Spleen (tissue), 11 donors: ENCODE measurements at regions not wholly inside any gene's neighbourhood (a gene's known extent, or its start where the extent isn't known, plus 50 kb on each side); places are given as distances from the start of the nearest gene placed in this dataset.

Experiments used
- DNase-seq: peaks from one replicate; pipeline ENCODE4 v3.0.0-alpha.2; 2020
- H3K27ac ChIP-seq, 8 donors: fragments of 200-600 bp; sonication (generic) in 7 of 8; 1 replicate in 4 of 8; 2 replicates in 4 of 8; pipeline versions ENCODE4 v1.5.0 to v1.8.0; 2016 to 2021; ENCODE audit warnings: inconsistent platforms in 4 of 8, mild to moderate bottlenecking in 4 of 8, moderate library complexity in 1 of 8
- H3K27me3 ChIP-seq, 7 donors: fragments of 200-600 bp; sonication (generic) in 6 of 7; replicated peaks in 1 of 7; 1 replicate in 4 of 7; 2 replicates in 3 of 7; pipeline versions ENCODE4 v1.5.0 to v1.8.0; 2016 to 2021; ENCODE audit warnings: inconsistent platforms in 3 of 7, mild to moderate bottlenecking in 1 of 7
- H3K36me3 ChIP-seq, 6 donors: fragments of 200-600 bp; sonication (generic) in 5 of 6; 1 replicate in 4 of 6; 2 replicates in 2 of 6; pipeline versions ENCODE4 v1.5.0 to v1.8.0; 2016 to 2021; ENCODE audit warnings: inconsistent platforms in 2 of 6
- H3K4me1 ChIP-seq, 6 donors: fragments of 200-600 bp; sonication (generic) in 5 of 6; 1 replicate in 3 of 6; 2 replicates in 3 of 6; pipeline versions ENCODE4 v1.5.0 to v1.8.0; 2016 to 2021; ENCODE audit warnings: inconsistent platforms in 3 of 6
- H3K4me3 ChIP-seq, 8 donors: fragments of 200-600 bp; sonication (generic) in 7 of 8; 1 replicate in 4 of 8; 2 replicates in 4 of 8; pipeline versions ENCODE4 v1.5.0 to v1.8.0; 2016 to 2021; ENCODE audit warnings: inconsistent platforms in 4 of 8, mild to moderate bottlenecking in 4 of 8, moderate library complexity in 2 of 8
- H3K9me3 ChIP-seq, 8 donors: fragments of 200-600 bp; sonication (generic) in 7 of 8; 1 replicate in 4 of 8; 2 replicates in 4 of 8; pipeline versions ENCODE4 v1.5.0 to v1.8.0; 2016 to 2021; ENCODE audit warnings: inconsistent platforms in 4 of 8
- POLR2A ChIP-seq, 3 donors: fragments of 450-650 bp; IDR thresholded peaks; one replicate each; pipeline ENCODE4 v1.5.1; 2017; ENCODE audit warnings: antibody characterized with exemption in 3 of 3, mild to moderate bottlenecking in 1 of 3
- POLR2AphosphoS5 ChIP-seq, 3 donors: sonication (generic); formaldehyde crosslinking; IDR thresholded peaks; one replicate each; pipeline ENCODE4 v1.5.1; 2017; ENCODE audit warnings: antibody characterized with exemption in 3 of 3
- WGBS, 5 donors: extraction: QIAGEN DNeasy Blood & Tissue Kit in 3 of 5; methylation state at CpG; one replicate each; pipeline versions ENCODE4 v1.1.5 to v1.1.7; 2013 to 2018; 5-methylcytosine and 5-hydroxymethylcytosine counted together
- intact Hi-C: fragments of 100-400 bp; cut with DNase I; formaldehyde crosslinking; loops from one replicate; pipeline ENCODE4 v1.15.0; 2023; ENCODE audit warnings: low total_unique reads
- TF ChIP-seq, protein P1 (sequence below), 11 experiments: fragments of 200-600 bp in 7 of 11; fragments of 450-650 bp in 4 of 11; sonication (generic) in 4 of 11; IDR thresholded peaks in 8 of 11; conservative IDR thresholded peaks in 3 of 11; 1 replicate in 7 of 11; 2 replicates in 4 of 11; pipeline versions ENCODE4 v1.4.0 to v1.8.0; 2016 to 2021; ENCODE audit warnings: antibody characterized with exemption in 11 of 11, inconsistent platforms in 4 of 11, mild to moderate bottlenecking in 1 of 11
- donor health status: healthy with polysubstance abuse.
- donor health status: DM: no; HTN: no; CAD: no; lungs with moderate emphysema.
- donor health status: DM: no; HTN: no; CAD: no.
- donor health status: Bipolar disorder and iron deficiency.
- donor health status: healthy.
- donor health status: DM: no; HTN: no; CAD: no.
- donor health status: DM: yes; HTN: yes; CAD: no.

DNA sequence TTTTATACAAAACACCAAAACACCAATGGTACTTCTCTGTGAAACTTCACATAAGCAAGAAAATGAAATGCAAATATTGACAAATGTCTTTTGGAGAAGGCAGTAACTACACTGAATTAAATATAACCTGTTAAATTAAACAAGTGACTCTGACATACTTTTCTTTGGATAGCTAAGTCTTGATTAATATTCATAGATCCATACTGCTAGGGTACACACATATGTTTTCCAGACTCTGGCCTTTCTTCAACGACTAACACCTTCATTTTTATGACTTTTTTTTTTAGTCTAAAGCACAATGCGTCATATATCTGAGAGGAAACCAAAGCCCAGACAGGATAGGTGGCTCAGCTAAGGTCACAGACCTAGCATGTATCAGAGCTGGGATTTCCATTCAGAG is 263.7 kb downstream of the TENT4A start:
- no peaks in the 10 kb centered on the region for H3K36me3 ChIP-seq
- peaks cover 0 to 2% (median 0%) of the 10 kb centered on the region in 8 donors for H3K9me3 ChIP-seq
- TF ChIP-seq POLR2AphosphoS5 (IDR thresholded peaks at IDR 0.05) = no peak
- no peak for TF ChIP-seq POLR2A (IDR thresholded peaks at IDR 0.05)
- TF ChIP-seq, protein P1, sequence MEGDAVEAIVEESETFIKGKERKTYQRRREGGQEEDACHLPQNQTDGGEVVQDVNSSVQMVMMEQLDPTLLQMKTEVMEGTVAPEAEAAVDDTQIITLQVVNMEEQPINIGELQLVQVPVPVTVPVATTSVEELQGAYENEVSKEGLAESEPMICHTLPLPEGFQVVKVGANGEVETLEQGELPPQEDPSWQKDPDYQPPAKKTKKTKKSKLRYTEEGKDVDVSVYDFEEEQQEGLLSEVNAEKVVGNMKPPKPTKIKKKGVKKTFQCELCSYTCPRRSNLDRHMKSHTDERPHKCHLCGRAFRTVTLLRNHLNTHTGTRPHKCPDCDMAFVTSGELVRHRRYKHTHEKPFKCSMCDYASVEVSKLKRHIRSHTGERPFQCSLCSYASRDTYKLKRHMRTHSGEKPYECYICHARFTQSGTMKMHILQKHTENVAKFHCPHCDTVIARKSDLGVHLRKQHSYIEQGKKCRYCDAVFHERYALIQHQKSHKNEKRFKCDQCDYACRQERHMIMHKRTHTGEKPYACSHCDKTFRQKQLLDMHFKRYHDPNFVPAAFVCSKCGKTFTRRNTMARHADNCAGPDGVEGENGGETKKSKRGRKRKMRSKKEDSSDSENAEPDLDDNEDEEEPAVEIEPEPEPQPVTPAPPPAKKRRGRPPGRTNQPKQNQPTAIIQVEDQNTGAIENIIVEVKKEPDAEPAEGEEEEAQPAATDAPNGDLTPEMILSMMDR (IDR thresholded peaks at IDR 0.05 in 8 of 11, conservative IDR thresholded peaks at IDR 0.05 in 3 of 11) = no peak
- no peak for DNase-seq
- H3K4me1 ChIP-seq = no peaks in the 10 kb centered on the region
- intact Hi-C loops = no loop called here
- H3K27me3 ChIP-seq = no peaks in the 10 kb centered on the region
- H3K4me3 ChIP-seq = no peak overlapping the region
- 55 to 63% (median 59%) methylated on average over 2 of the region's 2 CpGs for WGBS, 5 donors
- no peak overlapping the region for H3K27ac ChIP-seq

DNA sequence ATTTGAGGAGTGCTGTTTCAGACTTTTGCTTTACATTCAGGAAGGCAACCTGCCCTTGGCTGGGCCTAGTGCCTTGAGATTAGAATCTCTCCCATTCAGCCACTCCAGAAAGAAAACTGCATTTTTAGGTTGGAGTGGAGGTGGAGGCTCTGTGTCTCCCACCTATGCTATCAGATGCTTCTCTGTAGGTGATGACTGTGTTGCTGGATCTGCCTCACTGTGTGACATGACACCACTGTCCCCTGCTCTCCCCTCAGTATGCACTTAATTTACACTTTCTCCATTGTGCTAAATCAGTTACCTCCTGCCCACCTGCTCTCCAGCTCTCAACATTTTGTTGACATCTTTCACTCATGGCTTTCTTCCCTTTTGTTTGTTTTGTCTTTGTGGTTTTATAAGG is 265.8 kb downstream of the TENT4A start:
- Histone ChIP-seq H3K9me3 (no peaks in the 10 kb centered on the region), H3K4me3 (no peak overlapping the region), H3K27ac (no peak overlapping the region), H3K27me3 (no peaks in the 10 kb centered on the region), H3K4me1 (no peaks in the 10 kb centered on the region), H3K36me3 (no peaks in the 10 kb centered on the region)
- TF ChIP-seq POLR2A (IDR thresholded peaks at IDR 0.05) (no peak), POLR2AphosphoS5 (IDR thresholded peaks at IDR 0.05) (no peak)
- TF ChIP-seq, protein P1 (IDR thresholded peaks at IDR 0.05 in 8 of 11, conservative IDR thresholded peaks at IDR 0.05 in 3 of 11) = no peak
- intact Hi-C loops = no loop called here
- no peak for DNase-seq

DNA sequence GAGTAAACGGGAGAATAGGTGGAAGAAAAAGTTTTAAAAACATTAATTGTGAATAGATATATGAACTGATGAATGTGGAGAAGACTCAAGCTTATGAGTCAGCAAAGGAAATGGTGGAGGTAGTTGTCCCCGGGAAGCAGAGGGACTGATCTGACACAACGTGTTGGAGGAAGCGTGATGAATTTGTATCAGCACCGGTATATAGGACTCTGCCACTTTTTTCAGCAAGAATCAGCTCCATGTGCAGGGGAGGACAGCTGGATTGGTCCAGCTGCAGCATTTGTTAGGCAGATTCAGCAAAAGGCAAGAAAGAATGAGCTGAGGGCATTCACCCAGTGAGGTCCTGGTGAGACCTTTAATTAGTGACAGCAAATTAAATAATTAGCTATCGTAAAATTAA is 276.0 kb downstream of the TENT4A start:
- Histone ChIP-seq H3K27me3 (no peaks in the 10 kb centered on the region), H3K4me1 (no peaks in the 10 kb centered on the region), H3K27ac (no peak overlapping the region), H3K9me3 (no peaks in the 10 kb centered on the region), H3K36me3 (no peaks in the 10 kb centered on the region), H3K4me3 (no peak overlapping the region)
- TF ChIP-seq POLR2A (IDR thresholded peaks at IDR 0.05) (no peak), POLR2AphosphoS5 (IDR thresholded peaks at IDR 0.05) (no peak)
- TF ChIP-seq, protein P1 (IDR thresholded peaks at IDR 0.05 in 8 of 11, conservative IDR thresholded peaks at IDR 0.05 in 3 of 11) = no peak
- no peak for DNase-seq
- intact Hi-C loops = no loop called here
- WGBS, 5 donors = 62 to 69% (median 66%) methylated on average over 6 of the region's 6 CpGs

- DNase-seq = no peak
- Histone ChIP-seq H3K4me1 (no peaks in the 10 kb centered on the region), H3K36me3 (no peaks in the 10 kb centered on the region), H3K27me3 (no peaks in the 10 kb centered on the region), H3K4me3 (no peak overlapping the region), H3K27ac (no peak overlapping the region), H3K9me3 (peaks cover 0 to 10% (median 2%) of the 10 kb centered on the region in 8 donors)
- TF ChIP-seq, protein P1 (IDR thresholded peaks at IDR 0.05 in 8 of 11, conservative IDR thresholded peaks at IDR 0.05 in 3 of 11) = no peak
- TF ChIP-seq POLR2A (IDR thresholded peaks at IDR 0.05) (no peak), POLR2AphosphoS5 (IDR thresholded peaks at IDR 0.05) (no peak)
- intact Hi-C loops = no loop called here
- 70 to 86% (median 79%) methylated on average over 1 of the region's 1 CpG for WGBS, 5 donors
Measured at GRCh38 chr5:6994097-6994496, 280.9 kb downstream of the TENT4A start.
